SK-N-MC (cell line): ENCODE measurements at regions not wholly inside any gene's neighbourhood (a gene's known extent, or its start where the extent isn't known, plus 50 kb on each side); places are given as distances from the start of the nearest gene placed in this dataset.

Experiments used
- EZH2 ChIP-seq: fragments of 200-600 bp; sonication (generic); IDR thresholded peaks from one replicate; pipeline ENCODE4 v1.6.1; 2017; ENCODE audit warnings: antibody characterized with exemption
- POLR2AphosphoS5 ChIP-seq: IDR thresholded peaks from 2 replicates; pipeline ENCODE4 v1.6.1; 2012; ENCODE audit warnings: mild to moderate bottlenecking, low read depth, low read length, borderline replicate concordance

- TF ChIP-seq POLR2AphosphoS5, result no peak
- TF ChIP-seq EZH2, result no peak
Observed at GRCh38 chr9:27627188-27627564, 53.9 kb upstream of the C9orf72 start.
